SK-N-SH (cell line): ENCODE measurements at regions not wholly inside any gene's neighbourhood (a gene's known extent, or its start where the extent isn't known, plus 50 kb on each side); places are given as distances from the start of the nearest gene placed in this dataset.

Experiments
- EP300 ChIP-seq, 2 experiments: IDR thresholded peaks; 2 replicates each; pipeline versions ENCODE4 v1.4.0 to v1.6.1; 2012; ENCODE audit warnings: borderline replicate concordance in 1 of 2, low read depth in 1 of 2, low read length in 1 of 2
- EZH2phosphoT487 ChIP-seq: fragments of 200-600 bp; sonication (generic); IDR thresholded peaks from 2 replicates; pipeline ENCODE4 v1.6.1; 2017; ENCODE audit warnings: low read depth, mixed run types, mild to moderate bottlenecking, antibody characterized with exemption, moderate library complexity, borderline replicate concordance
- FOXM1 ChIP-seq: IDR thresholded peaks from 2 replicates; pipeline ENCODE4 v1.4.0; 2012; ENCODE audit warnings: low read depth, mild to moderate bottlenecking
- GABPA ChIP-seq: IDR thresholded peaks from 2 replicates; pipeline ENCODE4 v1.4.0; 2012; ENCODE audit warnings: low read depth, mild to moderate bottlenecking
- PBX3 ChIP-seq: IDR thresholded peaks from 2 replicates; pipeline ENCODE4; 2012
- POLR2AphosphoS5 ChIP-seq: IDR thresholded peaks from 2 replicates; pipeline ENCODE4 v1.6.1; 2012; ENCODE audit warnings: low read depth, low read length
- RAD21 ChIP-seq: IDR thresholded peaks from 2 replicates; pipeline ENCODE4 v1.6.1; 2012; ENCODE audit warnings: mild to moderate bottlenecking, low read length
- SMC3 ChIP-seq: IDR thresholded peaks from 2 replicates; pipeline ENCODE4 v1.6.1; 2012; ENCODE audit warnings: low read depth, low read length, improper control_type of control experiment
- ZBTB33 ChIP-seq: IDR thresholded peaks from 2 replicates; pipeline ENCODE4 v1.4.0; 2012; ENCODE audit warnings: low read depth, borderline replicate concordance
- TF ChIP-seq, protein P1 (sequence below): IDR thresholded peaks from 2 replicates; pipeline ENCODE4 v1.4.0; 2012; ENCODE audit warnings: low read depth
- TF ChIP-seq, protein P2 (sequence below): fragments of 200-600 bp; sonication (generic); IDR thresholded peaks from 2 replicates; pipeline ENCODE4 v1.6.1; 2017; ENCODE audit warnings: antibody characterized with exemption, mild to moderate bottlenecking, moderate library complexity

DNA sequence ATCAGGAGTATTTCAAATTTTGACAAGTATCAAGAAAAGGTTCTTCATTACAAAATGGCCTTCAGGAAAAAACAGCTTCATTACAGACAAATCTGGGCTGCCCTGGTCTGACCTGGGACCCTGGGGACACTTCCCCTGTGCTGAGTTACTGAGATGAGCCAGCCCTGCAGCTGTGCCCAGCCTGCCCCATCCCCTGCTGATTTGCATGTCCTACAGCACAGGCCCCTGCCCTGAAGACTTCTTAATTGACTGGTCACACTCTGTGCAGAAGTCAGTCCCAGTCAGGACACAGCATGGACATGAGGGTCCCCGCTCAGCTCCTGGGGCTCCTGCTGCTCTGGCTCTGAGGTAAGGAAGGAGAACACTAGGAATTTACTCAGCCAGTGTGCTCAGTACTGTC lies 235.1 kb downstream of the ANKRD36B start:
- TF ChIP-seq RAD21 (no peak), GABPA (no peak), POLR2AphosphoS5 (no peak), FOXM1 (no peak), ZBTB33 (no peak), EZH2phosphoT487 (no peak), PBX3 (no peak), EP300 (IDR thresholded peaks at IDR 0.05; ENCODE audit: borderline replicate concordance in 1 of 2, low read depth in 1 of 2, low read length in 1 of 2) (no peak), SMC3 (no peak)
- TF ChIP-seq, protein P1, sequence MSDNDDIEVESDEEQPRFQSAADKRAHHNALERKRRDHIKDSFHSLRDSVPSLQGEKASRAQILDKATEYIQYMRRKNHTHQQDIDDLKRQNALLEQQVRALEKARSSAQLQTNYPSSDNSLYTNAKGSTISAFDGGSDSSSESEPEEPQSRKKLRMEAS, result no peak
- TF ChIP-seq, protein P2, sequence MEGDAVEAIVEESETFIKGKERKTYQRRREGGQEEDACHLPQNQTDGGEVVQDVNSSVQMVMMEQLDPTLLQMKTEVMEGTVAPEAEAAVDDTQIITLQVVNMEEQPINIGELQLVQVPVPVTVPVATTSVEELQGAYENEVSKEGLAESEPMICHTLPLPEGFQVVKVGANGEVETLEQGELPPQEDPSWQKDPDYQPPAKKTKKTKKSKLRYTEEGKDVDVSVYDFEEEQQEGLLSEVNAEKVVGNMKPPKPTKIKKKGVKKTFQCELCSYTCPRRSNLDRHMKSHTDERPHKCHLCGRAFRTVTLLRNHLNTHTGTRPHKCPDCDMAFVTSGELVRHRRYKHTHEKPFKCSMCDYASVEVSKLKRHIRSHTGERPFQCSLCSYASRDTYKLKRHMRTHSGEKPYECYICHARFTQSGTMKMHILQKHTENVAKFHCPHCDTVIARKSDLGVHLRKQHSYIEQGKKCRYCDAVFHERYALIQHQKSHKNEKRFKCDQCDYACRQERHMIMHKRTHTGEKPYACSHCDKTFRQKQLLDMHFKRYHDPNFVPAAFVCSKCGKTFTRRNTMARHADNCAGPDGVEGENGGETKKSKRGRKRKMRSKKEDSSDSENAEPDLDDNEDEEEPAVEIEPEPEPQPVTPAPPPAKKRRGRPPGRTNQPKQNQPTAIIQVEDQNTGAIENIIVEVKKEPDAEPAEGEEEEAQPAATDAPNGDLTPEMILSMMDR, result no peak
